ENCODE measurements at regions not wholly inside any gene's neighbourhood (a gene's known extent, or its start where the extent isn't known, plus 50 kb on each side); places are given as distances from the start of the nearest gene placed in this dataset.

- Histone ChIP-seq H3K36me3 (ENCODE audit: control insufficient read depth, insufficient read depth, low read length) (no peaks in the 10 kb centered on the region), H2AFZ (ENCODE audit: low read length) (no peak overlapping the region), H3K9me3 (ENCODE audit: control insufficient read depth, insufficient read depth, low read depth, low read length) (no peaks in the 10 kb centered on the region), H4K20me1 (ENCODE audit: control insufficient read depth, extremely low read depth, insufficient read depth, low read length) (no peaks in the 10 kb centered on the region), H3K4me1 (ENCODE audit: control insufficient read depth, extremely low read depth, insufficient read depth, low read length) (no peaks in the 10 kb centered on the region), H3K79me2 (ENCODE audit: control insufficient read depth, insufficient read depth, low read length) (no peaks in the 10 kb centered on the region), H3K27ac (ENCODE audit: insufficient read depth, low read length) (no peak overlapping the region), H3K4me3 (replicated peaks in 1 of 4; ENCODE audit: control extremely low read depth in 1 of 4, insufficient read depth in 1 of 4, low read depth in 3 of 4, low read length in 4 of 4) (no peak overlapping the region), H3K4me2 (ENCODE audit: extremely low read depth, insufficient read depth, low read length) (no peak overlapping the region), H3K27me3 (ENCODE audit: control insufficient read depth, insufficient read depth, low read length) (peaks cover 9% of the 10 kb centered on the region), H3K9ac (ENCODE audit: insufficient read depth, low read length) (no peak overlapping the region)
- TF ChIP-seq CTCF (conservative IDR thresholded peaks at IDR 0.05 in 1 of 2, IDR thresholded peaks at IDR 0.05 in 1 of 2; ENCODE audit: low read depth in 1 of 2, low read length in 2 of 2) (no peak), EZH2 (IDR thresholded peaks at IDR 0.05; ENCODE audit: low read length, missing control alignments) (no peak)
- no peak for DNase-seq (ENCODE audit: low read depth in 2 of 2)
Observed at GRCh38 chr5:133882389-133882695, 86.1 kb downstream of the C5orf15 start.

GRCh38 chr5:133881576-133882388 is 86.6 kb downstream of the C5orf15 start:
- peaks cover 9% of the 10 kb centered on the region for H3K27me3 ChIP-seq (ENCODE audit: control insufficient read depth, insufficient read depth, low read length)
- H3K4me2 ChIP-seq (ENCODE audit: extremely low read depth, insufficient read depth, low read length), result no peak overlapping the region
- no peak overlapping the region for H3K27ac ChIP-seq (ENCODE audit: insufficient read depth, low read length)
- TF ChIP-seq CTCF (conservative IDR thresholded peaks at IDR 0.05 in 1 of 2, IDR thresholded peaks at IDR 0.05 in 1 of 2; ENCODE audit: low read depth in 1 of 2, low read length in 2 of 2) (no peak), EZH2 (IDR thresholded peaks at IDR 0.05; ENCODE audit: low read length, missing control alignments) (no peak)
- H2AFZ ChIP-seq (ENCODE audit: low read length), result no peak overlapping the region
- H4K20me1 ChIP-seq (ENCODE audit: control insufficient read depth, extremely low read depth, insufficient read depth, low read length), result no peaks in the 10 kb centered on the region
- H3K9ac ChIP-seq (ENCODE audit: insufficient read depth, low read length), result no peak overlapping the region
- no peak for DNase-seq (ENCODE audit: low read depth in 2 of 2)
- H3K4me3 ChIP-seq (replicated peaks in 1 of 4; ENCODE audit: control extremely low read depth in 1 of 4, insufficient read depth in 1 of 4, low read depth in 3 of 4, low read length in 4 of 4), result no peak overlapping the region
- no peaks in the 10 kb centered on the region for H3K36me3 ChIP-seq (ENCODE audit: control insufficient read depth, insufficient read depth, low read length)
- no peaks in the 10 kb centered on the region for H3K4me1 ChIP-seq (ENCODE audit: control insufficient read depth, extremely low read depth, insufficient read depth, low read length)
- H3K79me2 ChIP-seq (ENCODE audit: control insufficient read depth, insufficient read depth, low read length), result no peaks in the 10 kb centered on the region
- H3K9me3 ChIP-seq (ENCODE audit: control insufficient read depth, insufficient read depth, low read depth, low read length), result no peaks in the 10 kb centered on the region

- H2AFZ ChIP-seq (ENCODE audit: low read length), result no peak overlapping the region
- peaks cover 8% of the 10 kb centered on the region for H3K27me3 ChIP-seq (ENCODE audit: control insufficient read depth, insufficient read depth, low read length)
- H4K20me1 ChIP-seq (ENCODE audit: control insufficient read depth, extremely low read depth, insufficient read depth, low read length), result no peaks in the 10 kb centered on the region
- DNase-seq (ENCODE audit: low read depth in 2 of 2), result no peak
- no peaks in the 10 kb centered on the region for H3K4me1 ChIP-seq (ENCODE audit: control insufficient read depth, extremely low read depth, insufficient read depth, low read length)
- no peak overlapping the region for H3K4me3 ChIP-seq (replicated peaks in 1 of 4; ENCODE audit: control extremely low read depth in 1 of 4, insufficient read depth in 1 of 4, low read depth in 3 of 4, low read length in 4 of 4)
- H3K27ac ChIP-seq (ENCODE audit: insufficient read depth, low read length), result no peak overlapping the region
- no peak overlapping the region for H3K9ac ChIP-seq (ENCODE audit: insufficient read depth, low read length)
- no peaks in the 10 kb centered on the region for H3K79me2 ChIP-seq (ENCODE audit: control insufficient read depth, insufficient read depth, low read length)
- no peak overlapping the region for H3K4me2 ChIP-seq (ENCODE audit: extremely low read depth, insufficient read depth, low read length)
- TF ChIP-seq CTCF (conservative IDR thresholded peaks at IDR 0.05 in 1 of 2, IDR thresholded peaks at IDR 0.05 in 1 of 2; ENCODE audit: low read depth in 1 of 2, low read length in 2 of 2) (no peak), EZH2 (IDR thresholded peaks at IDR 0.05; ENCODE audit: low read length, missing control alignments) (no peak)
- no peaks in the 10 kb centered on the region for H3K9me3 ChIP-seq (ENCODE audit: control insufficient read depth, insufficient read depth, low read depth, low read length)
- no peaks in the 10 kb centered on the region for H3K36me3 ChIP-seq (ENCODE audit: control insufficient read depth, insufficient read depth, low read length)
Observed at GRCh38 chr5:133878236-133878555, 90.2 kb downstream of the C5orf15 start.

Data from fibroblast of lung (primary cell).